ENCODE measurements at regions not wholly inside any gene's neighbourhood (a gene's known extent, or its start where the extent isn't known, plus 50 kb on each side); places are given as distances from the start of the nearest gene placed in this dataset.

DNA sequence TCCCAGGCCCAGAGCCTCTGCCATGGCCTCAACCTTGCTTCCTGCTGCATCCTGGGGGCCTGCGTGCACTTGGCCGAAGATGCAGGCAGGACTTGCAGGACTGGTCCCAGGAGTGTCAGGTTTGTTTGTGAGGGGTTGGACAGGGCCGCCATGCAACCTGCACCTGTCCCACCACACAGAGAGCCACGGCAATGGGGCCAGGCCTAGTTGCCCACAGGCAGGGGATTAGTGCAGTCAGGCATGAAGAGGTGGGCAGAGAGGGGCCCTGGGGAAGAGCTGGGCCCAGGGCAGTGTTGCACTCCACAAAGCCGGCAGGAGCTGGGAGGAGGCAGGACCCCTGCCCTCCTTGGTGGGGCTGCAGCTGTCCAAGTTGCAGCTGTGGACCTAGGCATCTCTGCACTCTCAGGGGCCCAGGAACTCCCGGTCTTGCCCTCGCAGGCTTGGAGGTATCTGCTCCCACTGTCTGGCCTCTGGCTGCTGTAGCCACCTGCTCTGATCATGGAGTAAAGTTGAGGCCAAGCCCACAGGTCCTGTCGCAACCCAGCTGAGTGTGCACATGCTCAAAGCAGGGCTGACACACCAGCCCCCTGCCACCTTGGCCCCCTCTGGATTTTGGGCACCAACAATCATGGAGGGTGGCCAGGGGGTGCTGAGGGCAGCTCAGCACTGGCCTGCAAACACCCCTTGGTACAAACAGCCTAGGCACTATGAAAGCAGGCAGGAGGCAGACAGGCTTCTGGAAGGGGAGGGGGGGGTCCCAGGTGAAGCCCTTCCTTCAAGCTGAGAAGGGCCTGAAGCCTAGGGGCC, 190.4 kb upstream of the PCDH10 start:
- no peak overlapping the region for H3K4me2 ChIP-seq
- H3K9ac ChIP-seq: no peak overlapping the region
- peaks cover 23 to 27% (median 26%) of the 10 kb centered on the region in 11 experiments for H3K9me3 ChIP-seq (replicated peaks in 1 of 11)
- no peaks in the 10 kb centered on the region for H3K27me3 ChIP-seq
- no peak for TF ChIP-seq Cebpa-rat (IDR thresholded peaks at IDR 0.05)
- H3K36me3 ChIP-seq: peaks cover 0 to 6% (median 0%) of the 10 kb centered on the region in 11 experiments; a peak in 1 of 22 replicates
- H3K27ac ChIP-seq: no peak overlapping the region
- H4K20me1 ChIP-seq: no peaks in the 10 kb centered on the region
- H3K4me1 ChIP-seq: no peaks in the 10 kb centered on the region
- no peak overlapping the region for H3K4me3 ChIP-seq

DNA sequence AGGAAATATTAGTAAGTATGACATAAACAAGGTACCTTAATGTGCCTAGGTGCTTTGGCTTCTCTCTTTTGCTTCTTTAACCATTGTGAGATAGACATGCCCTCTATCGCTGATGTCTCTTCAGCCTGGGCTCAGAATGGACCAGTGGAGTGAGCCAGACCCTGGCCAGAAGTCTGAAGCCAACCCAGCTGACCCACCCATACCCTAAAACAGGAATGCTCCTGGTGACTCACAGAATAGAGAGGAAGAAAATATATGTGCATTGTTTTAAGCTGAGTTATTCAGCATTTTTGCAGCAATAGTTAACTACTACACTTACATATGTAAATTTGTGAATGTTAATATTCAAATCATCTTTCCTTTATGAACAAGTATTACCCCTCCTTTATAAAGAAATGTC, 167.5 kb upstream of the PCDH10 start:
- Histone ChIP-seq H3K27ac (no peak overlapping the region), H3K4me1 (peaks cover 0 to 15% (median 5%) of the 10 kb centered on the region in 10 experiments; a peak in 10 of 20 replicates)
- TF ChIP-seq Cebpa-rat (IDR thresholded peaks at IDR 0.05): no peak

DNA sequence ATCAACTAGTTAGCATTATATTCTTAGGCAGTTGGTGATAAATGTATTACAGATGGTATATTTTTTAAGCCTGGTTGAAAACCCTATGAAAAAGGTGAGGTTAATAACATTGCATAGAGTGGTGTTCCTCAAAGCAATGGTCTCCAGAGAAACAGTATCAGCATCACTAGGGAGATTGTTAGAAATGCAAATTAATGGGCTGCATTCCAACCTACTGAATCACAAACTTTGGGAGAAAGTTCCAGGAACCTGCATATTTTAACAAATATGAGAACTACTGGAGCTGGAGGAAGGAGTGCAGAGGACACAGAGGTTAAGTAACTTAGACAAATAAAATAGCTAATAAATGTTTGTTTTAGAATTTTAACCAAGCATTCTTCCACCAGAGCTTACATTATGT, 166.9 kb upstream of the PCDH10 start:
- H3K4me3 ChIP-seq: no peak overlapping the region
- no peak overlapping the region for H3K9ac ChIP-seq
- H3K27ac ChIP-seq: no peak overlapping the region
- no peaks in the 10 kb centered on the region for H3K36me3 ChIP-seq
- H3K9me3 ChIP-seq (replicated peaks in 1 of 11): peaks cover 0 to 7% (median 0%) of the 10 kb centered on the region in 11 experiments; a peak in 5 of 22 replicates
- no peak overlapping the region for H3K4me2 ChIP-seq
- H3K27me3 ChIP-seq: no peaks in the 10 kb centered on the region
- H4K20me1 ChIP-seq: no peaks in the 10 kb centered on the region
- peaks cover 0 to 17% (median 6%) of the 10 kb centered on the region in 10 experiments; a peak in 10 of 20 replicates for H3K4me1 ChIP-seq
- no peak for TF ChIP-seq Cebpa-rat (IDR thresholded peaks at IDR 0.05)

More for the DNA sequence above, 167.5 kb upstream of the PCDH10 start:
- Histone ChIP-seq H3K36me3 (no peaks in the 10 kb centered on the region), H4K20me1 (no peaks in the 10 kb centered on the region), H3K4me3 (no peak overlapping the region), H3K27me3 (no peaks in the 10 kb centered on the region), H3K4me2 (no peak overlapping the region), H3K9me3 (replicated peaks in 1 of 11) (peaks cover 0 to 7% (median 0%) of the 10 kb centered on the region in 11 experiments; a peak in 5 of 22 replicates), H3K9ac (no peak overlapping the region)

DNA sequence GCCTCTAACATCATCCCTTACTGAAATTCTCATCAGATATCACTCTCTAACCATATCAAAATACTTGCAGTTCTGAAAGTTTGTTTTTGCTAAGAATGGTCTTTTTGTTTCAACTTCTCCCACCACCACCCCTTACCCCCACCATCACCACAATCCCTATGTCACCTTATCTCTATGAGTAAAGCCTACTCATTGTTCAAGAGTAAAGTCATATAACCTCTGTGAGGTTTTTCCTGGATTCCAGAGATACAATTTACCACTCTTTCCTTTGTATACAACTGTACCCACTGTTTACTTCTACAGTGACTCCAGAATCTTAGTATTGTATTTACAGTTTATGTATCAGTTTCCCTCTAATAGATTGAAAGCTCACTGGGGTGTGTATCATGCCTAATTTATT, 158.0 kb upstream of the PCDH10 start:
- no peak overlapping the region for H3K4me3 ChIP-seq
- no peaks in the 10 kb centered on the region for H3K36me3 ChIP-seq
- no peaks in the 10 kb centered on the region for H3K27me3 ChIP-seq
- H3K27ac ChIP-seq: no peak overlapping the region
- no peak overlapping the region for H3K9ac ChIP-seq
- no peak for TF ChIP-seq Cebpa-rat (IDR thresholded peaks at IDR 0.05)
- H4K20me1 ChIP-seq: no peaks in the 10 kb centered on the region
- no peak overlapping the region for H3K4me2 ChIP-seq
- peaks cover 0 to 7% (median under 1%) of the 10 kb centered on the region in 10 experiments; a peak in 8 of 20 replicates for H3K4me1 ChIP-seq
- peaks cover 0 to 28% (median 12%) of the 10 kb centered on the region in 11 experiments; a peak in 12 of 22 replicates for H3K9me3 ChIP-seq (replicated peaks in 1 of 11)

DNA sequence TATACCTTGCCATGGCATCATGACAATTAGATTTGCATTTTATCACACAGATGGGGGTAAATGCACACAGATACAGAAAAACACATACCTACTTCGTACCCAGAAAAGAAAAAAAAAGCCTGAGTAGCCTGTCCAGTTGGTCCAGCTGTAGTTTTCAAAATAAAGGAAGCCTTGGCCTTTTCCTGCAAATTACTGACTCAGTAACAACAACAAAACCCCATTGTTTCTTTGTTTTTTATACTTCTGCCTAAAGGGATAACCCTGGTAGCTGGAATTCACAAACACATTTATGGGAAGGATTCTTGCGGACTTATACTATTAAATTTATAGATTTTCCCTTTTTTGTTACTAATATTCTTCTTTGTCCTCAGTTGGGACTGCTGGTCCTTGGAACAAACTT, 156.4 kb upstream of the PCDH10 start:
- H3K4me3 ChIP-seq: no peak overlapping the region
- peaks cover 0 to 2% (median 0%) of the 10 kb centered on the region in 10 experiments; a peak in 2 of 20 replicates for H3K4me1 ChIP-seq
- H4K20me1 ChIP-seq: no peaks in the 10 kb centered on the region
- peaks cover 0 to 34% (median 14%) of the 10 kb centered on the region in 11 experiments; a peak in 13 of 22 replicates for H3K9me3 ChIP-seq (replicated peaks in 1 of 11)
- no peak overlapping the region for H3K27ac ChIP-seq
- no peak for TF ChIP-seq Cebpa-rat (IDR thresholded peaks at IDR 0.05)
- H3K9ac ChIP-seq: no peak overlapping the region
- H3K4me2 ChIP-seq: no peak overlapping the region
- no peaks in the 10 kb centered on the region for H3K36me3 ChIP-seq
- H3K27me3 ChIP-seq: no peaks in the 10 kb centered on the region

DNA sequence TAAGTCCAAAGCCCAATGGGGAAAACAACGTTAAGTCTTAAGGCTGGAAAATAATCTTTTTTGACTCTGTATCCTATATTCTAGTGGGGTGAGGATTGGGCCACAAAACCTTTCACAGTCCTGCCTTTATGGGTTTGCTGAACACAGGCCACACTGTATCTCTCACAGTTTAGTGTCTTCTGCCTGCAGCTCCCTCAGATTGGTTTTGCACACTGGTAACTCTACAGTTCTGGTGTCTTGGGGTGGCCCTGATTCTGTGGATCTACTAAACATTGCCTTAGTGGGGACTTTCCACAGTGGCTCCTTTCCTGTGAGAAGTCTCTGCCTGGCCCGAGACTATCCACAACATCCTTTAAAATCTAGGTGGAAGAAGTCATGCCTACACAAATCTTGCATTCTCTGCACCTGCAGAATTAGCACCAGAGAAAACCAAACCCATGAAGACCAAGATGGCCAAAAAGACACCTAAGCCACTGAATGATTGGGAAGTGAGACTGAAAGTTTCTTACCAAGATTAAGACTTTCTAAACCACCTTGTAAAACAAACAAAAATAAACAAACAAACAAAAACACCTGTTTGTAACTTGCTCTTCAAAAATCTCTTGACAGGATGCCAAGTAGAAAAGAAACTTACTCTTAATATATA, 150.4 kb upstream of the PCDH10 start:
- H3K27ac ChIP-seq: peak overlapping the region in 6 of 11 experiments; percentile 72 to 84 (median 81); a peak in 9 of 22 replicates
- no peak for TF ChIP-seq Cebpa-rat (IDR thresholded peaks at IDR 0.05)

DNA sequence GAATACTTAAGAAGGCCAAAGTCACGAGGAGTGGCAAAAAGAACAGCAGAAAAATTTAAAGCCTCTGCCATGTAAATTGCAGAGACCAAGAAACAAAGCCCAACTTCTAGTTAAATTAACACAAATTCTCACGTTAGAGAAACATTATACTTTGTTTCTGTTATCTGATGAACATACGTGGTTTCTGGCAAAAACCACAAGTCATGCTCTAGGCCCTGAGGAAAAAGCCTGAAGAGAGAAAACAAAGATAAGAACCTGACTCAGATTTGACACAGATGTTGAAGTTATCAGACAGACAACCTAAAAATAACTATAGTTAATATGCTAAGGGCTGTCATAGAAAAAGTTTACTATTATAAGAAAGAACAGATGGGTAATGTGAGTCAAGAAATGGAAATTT, 149.1 kb upstream of the PCDH10 start:
- H3K4me3 ChIP-seq: no peak overlapping the region
- H4K20me1 ChIP-seq: no peaks in the 10 kb centered on the region
- no peaks in the 10 kb centered on the region for H3K27me3 ChIP-seq
- H3K27ac ChIP-seq: peak overlapping the region in 9 of 11 experiments; percentile 25 to 84 (median 75); a peak in 18 of 22 replicates
- H3K4me1 ChIP-seq: peaks cover 7 to 39% (median 20%) of the 10 kb centered on the region in 10 experiments; a peak in 19 of 20 replicates
- H3K9me3 ChIP-seq (replicated peaks in 1 of 11): peaks cover 0 to 35% (median 17%) of the 10 kb centered on the region in 11 experiments; a peak in 15 of 22 replicates
- H3K4me2 ChIP-seq: peak overlapping the region in 10 of 11 experiments; percentile 22 to 73 (median 61); a peak in 20 of 22 replicates
- H3K9ac ChIP-seq: peak overlapping the region in 6 of 11 experiments; percentile 4 to 73 (median 50); a peak in 10 of 22 replicates
- no peaks in the 10 kb centered on the region; a peak in 1 of 22 replicates for H3K36me3 ChIP-seq
- no peak for TF ChIP-seq Cebpa-rat (IDR thresholded peaks at IDR 0.05)

More for the DNA sequence above, 150.4 kb upstream of the PCDH10 start:
- H3K4me2 ChIP-seq: peak overlapping the region in 7 of 11 experiments; percentile 2 to 73 (median 62); a peak in 10 of 22 replicates
- H3K4me1 ChIP-seq: peaks cover 7 to 39% (median 20%) of the 10 kb centered on the region in 10 experiments; a peak in 19 of 20 replicates
- H4K20me1 ChIP-seq: no peaks in the 10 kb centered on the region
- no peaks in the 10 kb centered on the region; a peak in 1 of 22 replicates for H3K36me3 ChIP-seq
- H3K27me3 ChIP-seq: no peaks in the 10 kb centered on the region
- peaks cover 0 to 41% (median 17%) of the 10 kb centered on the region in 11 experiments; a peak in 15 of 22 replicates for H3K9me3 ChIP-seq (replicated peaks in 1 of 11)
- no peak overlapping the region for H3K4me3 ChIP-seq
- no peak overlapping the region for H3K9ac ChIP-seq

DNA sequence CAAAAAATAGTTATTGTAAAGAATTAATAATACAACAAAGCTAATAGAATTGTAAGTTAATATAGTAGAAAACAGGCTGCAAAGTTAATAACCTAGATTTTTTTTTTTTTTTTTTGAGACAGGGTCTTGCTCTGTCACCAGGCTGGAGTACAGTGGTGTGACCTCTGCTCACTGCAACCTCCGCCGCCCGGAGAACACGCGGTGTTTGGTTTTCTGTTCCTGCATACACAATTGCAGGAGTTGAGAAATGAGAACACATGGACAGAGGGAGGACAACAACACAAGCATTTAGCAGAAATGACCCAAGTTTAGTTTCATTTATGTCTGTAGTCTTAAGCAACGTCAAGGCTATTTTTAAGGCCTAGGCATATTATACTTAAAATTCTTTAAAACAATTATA, 145.9 kb upstream of the PCDH10 start:
- H3K36me3 ChIP-seq: no peaks in the 10 kb centered on the region; a peak in 1 of 22 replicates
- H3K27me3 ChIP-seq: no peaks in the 10 kb centered on the region
- no peak overlapping the region for H3K4me3 ChIP-seq
- TF ChIP-seq Cebpa-rat (IDR thresholded peaks at IDR 0.05): no peak
- H3K4me1 ChIP-seq: peaks cover 7 to 33% (median 19%) of the 10 kb centered on the region in 10 experiments; a peak in 19 of 20 replicates
- peaks cover 5 to 30% (median 16%) of the 10 kb centered on the region in 11 experiments; a peak in 18 of 22 replicates for H3K9me3 ChIP-seq (replicated peaks in 1 of 11)
- H4K20me1 ChIP-seq: no peaks in the 10 kb centered on the region
- no peak overlapping the region for H3K4me2 ChIP-seq
- no peak overlapping the region for H3K9ac ChIP-seq
- no peak overlapping the region for H3K27ac ChIP-seq

Measured in BLaER1 treated with 17β-estradiol and CSF1 and Interleukin-3, amounts not matched to agents 10 nM and 100 nM (cell line).